Globus pallidus (tissue), 1 donor: ENCODE measurements at regions not wholly inside any gene's neighbourhood (a gene's known extent, or its start where the extent isn't known, plus 50 kb on each side); places are given as distances from the start of the nearest gene placed in this dataset.

Source experiments
- DNase-seq: peaks from one replicate; pipeline ENCODE4 v3.0.0-alpha.2; 2015; ENCODE audit warnings: low spot score

DNA sequence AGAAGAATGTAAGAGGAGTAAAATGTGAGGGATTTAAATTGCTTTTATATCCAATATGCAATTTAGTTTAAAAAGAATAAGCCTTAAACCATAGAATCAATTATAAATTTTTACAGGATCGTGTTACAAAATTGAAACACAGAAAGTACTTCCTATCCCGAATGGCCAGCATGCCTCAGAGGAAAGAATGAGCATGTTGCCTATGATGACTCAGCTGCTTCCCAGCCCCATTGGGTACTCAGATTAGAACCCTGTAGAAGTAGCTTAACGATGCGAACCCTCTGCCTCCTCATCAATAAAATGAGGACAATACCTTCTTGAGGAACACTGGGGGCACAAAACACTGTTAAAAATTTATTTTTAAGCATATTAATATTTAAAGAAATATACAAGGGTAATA lies 113.4 kb upstream of the CDK1 start:
- DNase-seq, result no peak

DNA sequence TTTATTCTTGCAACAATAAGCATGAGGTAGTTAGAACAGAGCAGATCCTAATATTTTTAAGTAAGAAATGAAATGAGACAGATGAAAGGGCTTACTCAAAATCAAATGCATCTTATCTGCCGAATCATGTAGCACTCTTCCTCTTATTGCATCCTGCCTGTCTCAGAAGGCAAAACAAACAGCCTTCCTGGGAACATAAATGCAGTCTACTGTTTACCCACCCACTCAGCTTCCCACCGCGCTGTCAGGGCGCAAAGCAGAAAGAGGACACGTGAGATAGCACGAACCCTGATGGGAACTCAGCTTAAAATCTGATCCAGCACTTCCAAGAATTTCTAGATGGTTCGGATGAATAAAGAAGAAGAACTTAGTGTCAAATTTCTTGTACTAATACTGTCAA lies 114.4 kb upstream of the CDK1 start:
- no peak for DNase-seq

DNA sequence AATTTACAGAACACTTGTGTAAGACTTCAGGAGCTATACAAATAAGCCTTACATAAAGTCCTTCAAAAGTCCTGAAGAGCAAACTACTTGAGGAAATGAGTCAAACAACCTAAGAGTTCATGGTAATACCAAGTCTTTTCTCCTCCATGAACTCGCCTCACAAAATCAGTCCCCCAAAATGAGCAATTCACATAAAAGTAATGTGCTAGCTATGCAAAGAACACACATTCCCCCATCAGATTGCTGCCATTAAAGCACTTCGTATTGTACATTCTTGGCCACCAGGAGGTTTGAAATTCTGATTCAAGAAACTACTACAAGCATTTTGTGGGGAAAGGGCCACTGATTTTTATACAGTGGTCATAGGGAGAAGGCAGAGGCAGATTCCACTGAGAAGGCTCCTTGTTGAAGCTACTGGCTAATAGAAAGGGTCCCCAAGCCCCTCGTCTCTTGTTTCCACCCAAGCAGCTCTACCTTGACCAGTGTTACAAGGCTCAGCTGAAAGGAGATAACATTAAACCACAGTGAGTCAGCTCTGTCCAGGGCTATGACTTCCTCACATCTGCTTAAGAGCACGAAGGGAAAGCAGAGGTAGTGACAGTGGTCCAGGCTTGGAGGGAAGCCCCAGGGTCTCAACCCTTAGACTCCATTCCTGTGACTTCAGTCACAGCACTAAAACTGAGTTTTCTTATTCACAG lies 115.2 kb upstream of the CDK1 start:
- DNase-seq, result no peak

DNA sequence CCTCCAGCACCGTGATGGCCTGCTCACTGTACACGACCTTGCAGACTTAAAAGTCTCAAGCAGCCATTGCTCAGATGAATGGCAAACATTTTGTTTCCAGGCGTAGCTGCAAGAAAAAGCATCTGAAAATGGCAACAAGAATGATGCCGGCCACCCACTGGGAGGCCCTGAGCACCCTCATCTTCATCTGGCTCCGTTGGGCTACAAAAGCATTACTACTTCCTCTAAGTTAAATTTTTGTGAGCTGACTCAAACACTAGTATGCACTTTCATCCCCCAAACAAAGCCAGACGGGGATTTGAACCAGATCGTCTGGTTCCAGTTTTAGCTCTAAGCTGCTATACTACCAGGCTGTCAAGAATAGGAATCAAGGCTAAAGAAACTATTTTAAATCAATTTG lies 116.6 kb upstream of the CDK1 start:
- DNase-seq, result no peak

DNA sequence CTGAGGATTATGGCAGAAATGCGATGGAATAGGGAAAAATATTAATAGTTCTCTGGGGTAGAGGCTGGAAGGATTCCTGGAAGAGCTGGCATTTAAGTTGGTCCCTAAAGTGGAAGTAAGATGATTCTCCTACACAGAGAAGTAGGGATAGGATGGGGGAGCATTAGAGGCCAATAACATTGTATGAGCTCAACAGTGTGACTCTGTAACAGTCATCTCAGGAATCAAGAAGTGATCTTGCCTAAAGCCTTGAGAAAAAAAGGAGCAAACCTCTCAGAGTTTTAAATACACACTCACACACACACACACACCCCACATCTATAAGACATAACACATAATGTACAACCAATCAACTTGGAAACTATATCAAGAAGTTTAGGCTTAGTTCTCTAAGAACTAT lies 117.7 kb upstream of the CDK1 start:
- no peak for DNase-seq

DNA sequence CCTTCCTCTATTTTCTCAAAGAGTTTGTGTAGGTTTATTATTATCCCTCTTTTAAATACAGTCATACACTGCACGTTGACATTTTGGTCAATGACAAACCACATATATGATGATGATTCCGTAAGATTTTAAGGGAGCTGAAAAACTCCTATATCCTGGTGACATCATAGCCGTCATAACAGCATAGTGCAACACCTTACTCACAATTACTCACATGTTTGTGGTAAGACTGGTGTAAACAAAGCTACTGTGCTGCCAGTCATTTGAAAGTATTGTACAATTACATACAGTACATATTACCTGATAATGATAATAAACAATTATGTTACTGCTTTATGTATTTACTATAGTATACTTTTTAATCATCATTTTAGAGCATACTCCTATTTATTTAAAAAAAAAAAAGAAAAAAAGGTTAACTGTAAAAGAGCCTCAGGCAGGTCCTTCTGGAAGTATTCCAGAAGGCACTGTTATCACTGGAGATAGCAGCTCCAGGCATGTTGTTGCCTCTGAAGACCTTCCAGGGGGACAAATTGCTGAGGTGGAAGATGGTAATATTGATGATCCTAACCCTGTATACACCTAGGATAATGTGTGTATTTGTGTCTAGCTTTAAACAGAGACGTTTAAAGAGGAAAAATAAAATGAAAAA lies 123.3 kb upstream of the CDK1 start:
- no peak for DNase-seq

DNA sequence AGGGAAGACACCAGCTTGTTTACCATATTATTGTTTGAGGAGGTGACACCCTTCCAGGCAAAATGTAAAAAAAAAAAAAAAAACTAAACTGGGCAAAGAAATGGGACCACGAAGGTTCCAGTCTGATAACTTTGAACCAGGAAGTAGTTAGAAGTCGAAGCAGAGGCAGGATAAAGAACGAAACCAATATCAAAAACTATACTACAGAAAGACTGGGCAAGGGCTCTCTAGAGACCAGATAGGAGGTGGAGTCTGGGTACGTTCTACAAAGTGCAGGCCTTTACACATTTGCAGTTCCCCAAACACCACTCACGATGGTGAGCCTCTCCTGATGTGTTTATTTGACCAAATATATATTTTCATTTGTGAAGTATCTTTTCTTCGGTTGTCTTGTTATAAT lies 125.7 kb upstream of the CDK1 start:
- no peak for DNase-seq

DNA sequence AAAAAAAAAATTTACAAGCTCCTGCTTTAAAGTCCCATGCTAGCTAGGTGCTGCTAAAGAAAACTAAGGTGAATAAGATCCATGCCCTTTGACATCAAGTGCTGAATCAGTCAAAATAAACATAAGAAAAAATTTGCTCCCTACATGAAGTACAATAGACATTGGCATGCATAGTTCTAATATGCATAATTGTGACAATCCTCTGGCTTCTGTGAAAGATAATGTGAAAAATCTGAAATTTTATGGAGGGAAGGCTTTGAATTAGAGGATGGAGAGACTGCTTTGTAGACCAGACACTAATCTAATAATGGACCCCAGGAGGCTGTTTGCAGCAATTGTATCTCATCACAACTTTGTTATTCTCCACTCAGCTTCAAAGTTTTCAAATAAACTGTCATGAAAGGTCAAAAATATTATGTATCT lies 127.9 kb upstream of the CDK1 start:
- DNase-seq, result no peak

DNA sequence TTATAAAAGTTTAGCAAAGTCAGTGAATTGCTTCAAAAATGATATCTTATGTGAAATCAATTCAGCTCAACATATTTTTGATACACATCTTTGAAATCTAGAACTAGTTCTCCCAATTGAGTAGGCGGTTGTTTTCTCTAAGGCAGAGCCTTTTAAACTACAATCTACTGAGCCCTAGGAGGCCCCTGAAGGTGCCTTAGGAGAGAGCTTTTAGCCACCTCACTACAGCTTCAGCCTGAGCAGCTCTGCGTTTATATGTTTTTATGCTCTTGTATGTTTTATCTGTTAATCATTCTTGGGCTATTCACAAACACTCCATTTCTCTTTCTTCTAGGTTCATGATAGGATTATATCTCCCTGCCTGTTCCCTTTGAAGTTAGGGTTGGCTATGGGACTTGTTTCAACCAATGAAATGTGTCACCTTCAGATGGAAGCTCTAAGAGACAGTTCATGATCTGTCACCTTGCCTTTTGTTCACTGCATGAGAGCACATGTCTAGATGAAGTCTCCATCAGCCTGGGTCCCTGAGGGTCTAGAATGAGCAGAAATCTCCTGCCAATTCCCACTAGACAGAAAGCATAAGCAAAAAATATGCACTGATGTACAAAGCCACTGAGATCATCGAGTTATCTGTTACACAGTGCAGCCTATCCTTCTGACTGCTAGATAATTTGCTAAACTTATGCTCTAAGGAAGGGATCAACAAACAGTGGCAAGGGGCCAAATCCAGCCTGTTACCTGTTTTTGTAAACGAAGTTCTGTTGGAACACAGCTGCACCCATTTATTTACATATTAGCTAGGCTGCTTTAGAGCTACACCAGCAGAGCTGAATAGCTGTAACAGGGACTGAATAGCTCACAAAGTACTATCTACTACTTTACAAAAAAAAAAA lies 128.5 kb upstream of the CDK1 start:
- DNase-seq, result no peak

DNA sequence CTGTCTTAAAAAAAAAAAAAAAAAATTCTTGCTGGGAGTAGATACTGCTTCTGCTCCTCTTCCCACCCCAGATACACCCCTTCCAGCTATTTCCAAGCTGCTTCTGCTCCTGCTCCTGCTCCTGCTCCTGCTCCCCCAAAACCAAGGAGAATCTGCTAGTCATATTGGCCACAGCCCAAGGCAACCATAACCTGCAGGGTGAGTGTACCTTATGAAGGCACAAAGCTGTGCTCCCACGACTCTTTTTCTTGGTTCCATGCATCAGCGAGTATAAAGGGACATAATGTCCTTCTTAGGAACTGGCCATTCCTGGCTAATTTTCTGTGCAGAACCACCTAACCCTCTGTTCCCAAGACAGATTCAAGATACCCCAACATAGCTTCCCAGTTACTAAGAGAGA lies 129.5 kb upstream of the CDK1 start:
- DNase-seq, result no peak

DNA sequence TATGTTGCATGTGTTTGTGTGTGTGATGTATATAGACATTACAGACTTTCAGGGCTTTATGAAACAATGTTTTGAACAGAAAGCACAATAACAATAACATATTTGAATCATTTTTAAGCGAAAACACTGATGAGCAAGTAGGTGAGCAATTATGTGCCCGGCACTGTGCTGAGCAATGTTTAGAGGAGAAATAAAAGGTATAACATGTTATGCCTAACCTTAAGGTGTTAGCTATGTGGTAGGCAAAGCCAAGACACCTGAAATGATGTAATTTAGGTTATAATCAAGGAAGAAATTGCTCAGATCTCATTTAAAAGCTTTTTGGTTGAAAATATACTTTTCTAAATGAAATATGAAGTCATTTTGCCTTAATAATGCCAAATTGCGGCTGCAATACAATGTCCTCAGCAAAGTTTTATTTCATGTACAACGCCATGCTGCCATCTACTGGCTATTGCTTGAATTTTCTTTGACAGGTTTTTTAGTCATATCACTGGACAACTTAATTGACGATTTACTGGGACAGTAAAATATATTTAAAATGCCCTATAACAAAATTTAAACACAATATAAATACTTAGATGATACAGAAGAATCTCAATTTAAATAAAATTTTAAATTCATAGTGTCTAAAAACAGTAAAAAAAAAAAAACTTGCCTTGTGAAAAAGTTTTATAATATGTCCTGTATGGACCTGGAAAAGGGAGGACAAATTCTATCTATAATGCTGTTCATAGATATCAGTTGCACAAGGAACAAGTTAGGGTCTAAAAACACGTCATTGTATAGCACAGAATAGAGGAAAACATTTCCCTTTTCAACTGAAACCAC lies 131.1 kb upstream of the CDK1 start:
- peak; percentile 62 for DNase-seq

DNA sequence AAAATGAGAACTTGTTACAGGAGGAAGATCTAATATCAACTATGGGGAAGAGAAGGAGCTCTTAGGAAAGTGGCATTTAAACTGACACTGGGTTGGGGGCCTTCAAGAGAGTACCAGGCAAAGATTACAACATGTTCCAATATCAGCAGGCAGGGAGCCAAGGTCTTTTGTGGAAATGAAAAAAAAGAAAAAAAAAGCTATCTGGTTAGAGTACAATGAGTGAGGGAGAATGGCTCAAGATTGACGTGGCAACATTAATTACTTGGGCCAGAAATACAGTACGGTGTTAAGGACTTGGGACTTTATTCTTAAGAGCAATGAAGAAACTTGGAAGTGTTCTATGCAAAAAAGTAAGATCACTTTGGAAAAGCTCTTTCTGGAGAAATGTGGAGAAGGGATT lies 132.3 kb upstream of the CDK1 start:
- DNase-seq, result no peak

DNA sequence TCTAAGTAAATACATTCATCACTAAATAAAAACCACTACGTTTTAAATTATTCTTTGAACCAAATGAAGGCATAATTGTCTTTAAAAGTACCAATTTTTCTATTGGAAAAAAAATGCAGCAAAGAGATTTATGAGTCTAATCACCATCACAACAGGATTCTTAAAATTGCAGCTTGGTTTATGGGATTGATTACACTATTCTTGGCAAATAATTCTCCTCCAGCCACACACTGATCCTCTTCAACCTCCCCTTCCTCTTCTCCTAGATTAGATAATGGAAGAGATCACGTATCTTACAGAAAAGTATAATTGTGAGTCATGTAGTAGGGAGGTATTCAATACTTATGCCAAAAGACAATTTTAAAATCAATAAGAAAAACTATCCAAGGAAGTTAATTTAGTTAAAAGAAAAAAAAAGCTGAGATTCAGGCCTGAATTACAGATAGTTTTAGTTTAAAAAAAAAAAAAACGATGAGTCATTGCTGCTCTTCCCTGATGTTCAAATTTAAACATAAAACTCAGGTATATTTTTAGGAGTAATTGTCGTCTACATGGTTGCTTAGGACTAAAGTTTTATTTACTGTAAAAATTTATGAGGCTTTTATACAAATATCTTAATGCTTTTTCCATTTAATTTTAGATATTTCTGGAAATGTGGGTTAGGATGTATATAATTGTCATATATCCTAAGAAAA lies 133.7 kb upstream of the CDK1 start:
- no peak for DNase-seq

DNA sequence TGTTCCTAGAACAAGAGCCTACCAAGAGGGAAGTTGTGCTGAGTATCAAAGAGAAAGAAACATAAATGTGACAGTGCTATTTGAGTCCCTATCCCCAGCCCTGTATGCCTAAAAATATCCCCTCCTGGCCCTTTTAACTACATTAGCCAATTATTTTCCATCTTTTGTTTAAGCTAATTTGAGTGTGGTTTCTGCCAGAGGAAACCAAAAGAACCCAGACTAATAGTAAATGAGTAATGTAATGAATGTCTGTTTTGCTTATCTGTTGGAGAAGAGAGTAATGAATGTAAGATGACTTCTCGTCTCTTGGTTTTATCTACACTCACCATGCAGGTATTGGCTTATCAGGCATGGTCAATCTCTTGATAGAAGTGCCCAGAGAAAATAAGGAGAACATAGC lies 134.4 kb upstream of the CDK1 start:
- DNase-seq, result no peak

DNA sequence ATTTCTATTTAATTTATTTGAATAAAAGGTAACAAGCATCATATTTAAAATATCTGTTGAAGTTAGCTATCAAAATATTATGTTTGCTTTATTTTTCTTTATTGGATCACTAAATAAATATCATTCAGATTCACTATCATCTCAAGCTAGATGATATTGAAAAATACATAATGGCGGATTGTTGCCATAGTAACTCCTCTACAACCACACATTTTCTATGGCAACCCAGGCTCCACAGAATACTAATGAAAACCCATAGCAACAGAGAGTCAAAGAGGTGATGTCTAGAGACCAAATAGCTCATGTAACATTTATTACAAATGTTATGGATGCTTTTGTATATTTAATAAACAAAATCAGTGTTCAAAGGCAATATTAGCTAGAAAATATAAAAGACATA lies 148.9 kb upstream of the CDK1 start:
- no peak for DNase-seq

DNA sequence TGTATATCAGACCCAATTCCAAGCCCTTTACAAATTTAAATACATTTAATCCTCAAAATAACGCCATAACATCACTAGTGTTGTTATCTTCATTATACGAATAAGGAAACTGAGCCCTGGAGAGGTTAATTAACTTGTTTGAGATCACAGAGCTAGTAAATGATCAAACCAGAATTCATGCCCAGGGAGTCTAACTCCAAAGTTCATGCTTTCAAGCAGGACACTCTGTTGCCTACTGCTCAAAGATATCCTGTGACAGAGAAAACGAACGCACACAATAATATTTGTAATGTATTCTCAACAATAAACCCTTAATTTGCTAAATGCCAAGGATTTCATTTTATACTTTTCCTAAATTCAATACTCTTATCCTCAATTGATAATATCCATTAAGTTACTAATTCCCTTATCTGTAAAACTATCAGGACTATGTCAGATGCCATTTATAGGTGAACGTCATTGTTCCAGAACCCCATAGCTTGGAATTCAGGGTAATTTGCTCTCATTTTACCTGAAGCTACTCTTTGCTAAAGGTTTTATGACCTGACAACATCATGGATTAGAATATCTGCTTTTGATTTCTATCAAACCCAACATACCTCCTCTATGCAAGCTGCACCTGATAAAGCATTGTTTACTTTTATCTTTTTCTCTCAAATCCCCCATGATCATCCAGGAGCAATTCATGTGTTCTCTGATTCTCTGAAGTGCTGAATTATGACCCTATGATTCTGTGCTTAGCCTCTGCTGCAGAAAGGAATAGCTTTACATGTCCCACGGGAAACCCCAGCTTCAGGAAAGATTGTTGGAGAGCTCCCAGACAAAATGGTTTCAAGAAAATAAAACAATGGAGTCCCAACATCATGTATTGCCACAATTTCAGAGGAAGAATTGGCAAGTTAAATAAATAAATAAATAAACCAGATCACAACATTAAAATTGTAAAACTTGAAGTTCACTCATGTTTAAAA lies 150.2 kb upstream of the CDK1 start:
- DNase-seq, result no peak

DNA sequence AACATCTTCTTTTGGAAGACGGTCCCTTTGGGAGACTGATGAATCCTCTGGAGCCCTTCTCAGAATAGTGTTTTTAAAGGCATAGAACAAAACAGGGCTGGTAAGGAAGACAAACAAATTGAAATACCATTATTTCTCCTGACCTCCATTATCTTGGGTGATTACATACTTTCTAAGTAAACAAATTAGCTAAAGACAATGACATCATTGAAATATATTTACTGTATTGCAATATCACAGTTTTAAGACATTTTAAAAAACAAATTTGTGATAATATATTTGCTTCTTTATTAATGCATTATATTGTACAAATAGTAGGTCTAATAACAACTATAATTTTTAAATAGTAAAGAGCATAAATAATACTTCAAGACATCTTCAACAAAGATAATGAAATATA lies 152.2 kb upstream of the CDK1 start:
- no peak for DNase-seq

DNA sequence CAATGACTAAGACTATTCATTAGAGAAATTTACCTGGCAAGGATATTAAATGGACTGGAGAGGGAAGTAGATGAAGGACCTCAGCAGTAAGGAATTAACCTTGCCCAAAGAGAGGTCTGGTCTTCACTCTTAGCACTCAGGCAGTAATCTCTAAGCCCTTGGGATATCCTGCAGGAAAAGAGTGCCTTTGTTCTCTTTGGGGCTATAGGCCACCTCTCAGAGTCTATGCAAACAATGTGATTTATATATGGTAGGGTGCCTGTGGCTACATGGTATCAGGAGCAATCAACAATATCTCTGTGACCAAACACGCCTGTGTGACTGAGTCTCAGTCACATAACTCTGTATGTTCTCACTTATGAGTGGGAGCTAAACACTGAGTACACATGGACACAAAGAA lies 154.7 kb upstream of the CDK1 start:
- no peak for DNase-seq

DNA sequence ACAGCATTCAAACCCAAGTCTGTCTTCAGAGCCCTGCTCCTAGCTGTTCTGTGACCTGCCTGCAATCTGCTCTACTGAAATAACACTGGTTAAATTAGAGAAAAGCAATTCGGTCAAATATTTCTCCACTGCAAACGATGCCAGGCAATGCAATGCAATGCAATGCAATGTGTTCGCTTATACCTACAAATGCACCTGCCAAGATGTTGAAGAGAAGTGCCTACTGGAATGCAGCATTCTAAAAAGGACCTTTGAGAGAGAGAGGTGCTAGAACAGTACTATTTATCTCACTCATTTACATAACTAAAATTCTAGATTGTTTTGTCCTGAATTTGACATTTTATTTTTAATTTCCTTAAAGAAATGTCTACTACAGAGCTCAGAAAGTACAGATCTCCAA lies 157.3 kb upstream of the CDK1 start:
- DNase-seq, result no peak

DNA sequence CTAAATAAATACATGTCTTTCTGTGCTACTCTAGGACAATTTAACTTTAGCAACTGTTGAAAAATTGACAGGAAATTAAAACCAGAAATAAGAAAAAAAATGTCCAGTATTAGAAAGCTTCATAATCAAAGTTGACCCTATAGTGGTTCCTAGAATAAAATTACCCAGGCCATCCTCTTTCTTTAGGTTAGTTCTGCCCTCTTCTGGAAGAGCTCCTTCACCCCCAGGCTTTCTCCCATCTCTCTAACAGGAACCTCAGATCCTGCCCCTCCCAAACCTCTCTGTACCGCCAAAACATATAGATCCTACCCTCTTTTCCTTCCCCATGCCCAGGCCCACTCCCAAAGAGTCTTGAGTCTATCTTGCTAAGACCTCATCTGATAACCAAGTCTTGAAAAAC lies 159.4 kb upstream of the CDK1 start:
- no peak for DNase-seq
